Esophagus muscularis mucosa (tissue), 3 donors: ENCODE measurements at regions not wholly inside any gene's neighbourhood (a gene's known extent, or its start where the extent isn't known, plus 50 kb on each side); places are given as distances from the start of the nearest gene placed in this dataset.

Experiments
- CTCF ChIP-seq, 3 experiments: fragments of 200-600 bp in 2 of 3; fragments of 450-650 bp in 1 of 3; sonication (generic) in 2 of 3; IDR thresholded peaks; one replicate each; pipeline ENCODE4 v1.5.1; 2017 to 2019; ENCODE audit warnings: antibody characterized with exemption in 3 of 3, mild to moderate bottlenecking in 2 of 3, moderate library complexity in 1 of 3
- POLR2A ChIP-seq: fragments of 450-650 bp; IDR thresholded peaks from one replicate; pipeline ENCODE4 v1.6.1; 2017; ENCODE audit warnings: antibody characterized with exemption, moderate library complexity, mild to moderate bottlenecking, low read depth
- POLR2AphosphoS5 ChIP-seq, 2 donors: sonication (generic); formaldehyde crosslinking; IDR thresholded peaks; one replicate each; pipeline ENCODE4 v1.6.1; 2017; ENCODE audit warnings: antibody characterized with exemption in 2 of 2

DNA sequence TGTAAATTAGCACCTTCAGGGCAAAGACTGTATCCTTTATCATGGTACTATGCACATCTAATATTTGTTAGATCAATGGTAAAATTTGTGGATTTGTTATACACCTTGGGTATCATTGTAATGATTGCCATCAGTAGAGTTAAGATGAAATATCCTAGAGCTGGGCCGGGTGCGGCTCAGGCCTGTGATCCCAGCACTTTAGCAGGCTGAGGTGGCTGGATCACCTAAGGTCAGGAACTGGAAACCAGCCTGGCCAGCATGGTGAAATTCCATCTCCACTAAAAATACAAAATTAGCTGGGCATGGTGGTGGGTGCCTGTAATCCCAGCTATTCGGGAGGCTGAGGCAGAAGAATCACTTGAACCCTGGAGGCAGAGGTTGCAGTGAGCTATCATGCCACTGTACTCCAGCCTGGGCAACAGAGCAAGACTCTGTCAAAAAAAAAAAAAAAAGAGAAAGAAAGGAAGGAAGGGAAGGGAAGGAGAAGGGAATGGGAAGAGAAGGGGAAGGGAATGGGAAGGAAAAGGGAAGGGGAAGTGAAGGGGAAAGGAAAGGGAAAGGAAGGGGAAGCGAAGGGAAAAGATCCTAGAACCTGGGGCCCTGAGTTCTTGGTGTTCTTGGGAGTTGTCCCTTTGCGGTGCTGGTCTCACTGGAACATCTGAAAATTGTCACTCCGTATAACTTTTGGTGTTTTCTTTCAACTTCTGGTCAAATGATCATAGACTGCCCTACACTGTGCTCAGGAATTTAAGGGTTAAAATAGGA lies 71.1 kb upstream of the NEUROD1 start:
- TF ChIP-seq CTCF (IDR thresholded peaks at IDR 0.05) (no peak), POLR2AphosphoS5 (IDR thresholded peaks at IDR 0.05) (no peak), POLR2A (no peak)
